Spleen (tissue), 7 donors: ENCODE measurements at regions not wholly inside any gene's neighbourhood (a gene's known extent, or its start where the extent isn't known, plus 50 kb on each side); places are given as distances from the start of the nearest gene placed in this dataset.

Experiments used
- CTCF ChIP-seq, 11 experiments: fragments of 200-600 bp in 7 of 11; fragments of 450-650 bp in 4 of 11; sonication (generic) in 4 of 11; IDR thresholded peaks in 8 of 11; conservative IDR thresholded peaks in 3 of 11; 1 replicate in 7 of 11; 2 replicates in 4 of 11; pipeline versions ENCODE4 v1.4.0 to v1.8.0; 2016 to 2021; ENCODE audit warnings: antibody characterized with exemption in 11 of 11, inconsistent platforms in 4 of 11, mild to moderate bottlenecking in 1 of 11
- POLR2A ChIP-seq, 3 donors: fragments of 450-650 bp; IDR thresholded peaks; one replicate each; pipeline ENCODE4 v1.5.1; 2017; ENCODE audit warnings: antibody characterized with exemption in 3 of 3, mild to moderate bottlenecking in 1 of 3
- POLR2AphosphoS5 ChIP-seq, 3 donors: sonication (generic); formaldehyde crosslinking; IDR thresholded peaks; one replicate each; pipeline ENCODE4 v1.5.1; 2017; ENCODE audit warnings: antibody characterized with exemption in 3 of 3
- donor health status: DM: no; HTN: no; CAD: no; lungs with moderate emphysema.
- donor health status: DM: no; HTN: no; CAD: no.
- donor health status: DM: no; HTN: no; CAD: no.

- TF ChIP-seq CTCF (IDR thresholded peaks at IDR 0.05 in 8 of 11, conservative IDR thresholded peaks at IDR 0.05 in 3 of 11) (no peak), POLR2AphosphoS5 (IDR thresholded peaks at IDR 0.05) (no peak), POLR2A (IDR thresholded peaks at IDR 0.05) (no peak)
Measured at GRCh38 chr12:25368557-25368956, 117.8 kb upstream of the KRAS start.
